Astrocyte (in vitro differentiated cells and primary cell): ENCODE measurements at regions not wholly inside any gene's neighbourhood (a gene's known extent, or its start where the extent isn't known, plus 50 kb on each side); places are given as distances from the start of the nearest gene placed in this dataset.

Source experiments
- CTCF ChIP-seq: IDR thresholded peaks from 2 replicates; pipeline ENCODE4 v1.5.1; 2011; ENCODE audit warnings: low read depth, mild to moderate bottlenecking, inconsistent platforms, low read length, moderate library complexity; ENCODE audit not compliant: insufficient read depth
- EZH2 ChIP-seq: IDR thresholded peaks from 2 replicates; pipeline ENCODE4 v1.6.1; 2012; ENCODE audit warnings: mild to moderate bottlenecking, low read length, inconsistent platforms; ENCODE audit not compliant: insufficient read depth

GRCh38 chr1:98550076-98550475 is 111.4 kb upstream of the SNX7 start:
- TF ChIP-seq CTCF = no peak
- TF ChIP-seq EZH2 = no peak
